Kidney (tissue), 13 donors: ENCODE measurements at regions not wholly inside any gene's neighbourhood (a gene's known extent, or its start where the extent isn't known, plus 50 kb on each side); places are given as distances from the start of the nearest gene placed in this dataset.

Experiments used
- DNase-seq, 5 donors: peaks; one replicate each; pipeline ENCODE4 v3.0.0-alpha.2; 2013 to 2020
- FAIRE-seq: peaks from 2 replicates; lab custom pipeline; 2012; peaks lifted over from hg19 to GRCh38; lab: Jason Lieb, UNC
- H3K27ac ChIP-seq, 2 donors: one replicate each; pipeline ENCODE4 v1.7.0; 2013; ENCODE audit warnings: low read depth in 2 of 2, low read length in 2 of 2, inconsistent platforms in 1 of 2
- H3K27me3 ChIP-seq: one replicate; pipeline ENCODE4 v1.7.1; 2013; ENCODE audit warnings: low read length, inconsistent platforms; ENCODE audit not compliant: control insufficient read depth, insufficient read depth
- H3K36me3 ChIP-seq, 3 donors: one replicate each; pipeline versions ENCODE4 v1.7.0 to v1.7.1; 2013; ENCODE audit warnings: low read length in 3 of 3, control low read depth in 1 of 3, inconsistent platforms in 1 of 3; ENCODE audit not compliant: insufficient read depth in 3 of 3, control insufficient read depth in 2 of 3
- H3K4me1 ChIP-seq, 3 donors: one replicate each; pipeline versions ENCODE4 v1.7.0 to v1.7.1; 2013; ENCODE audit warnings: low read length in 3 of 3, inconsistent platforms in 1 of 3, low read depth in 1 of 3; ENCODE audit not compliant: control insufficient read depth in 2 of 3, insufficient read depth in 2 of 3
- H3K4me3 ChIP-seq, 3 donors: one replicate each; pipeline versions ENCODE4 v1.7.0 to v1.8.1; 2013; ENCODE audit warnings: low read length in 3 of 3, control low read depth in 1 of 3, inconsistent platforms in 1 of 3
- H3K9ac ChIP-seq, 3 donors: one replicate each; pipeline versions ENCODE4 v1.7.0 to v1.7.1; 2013; ENCODE audit warnings: low read length in 3 of 3, control low read depth in 1 of 3, inconsistent platforms in 1 of 3
- H3K9me3 ChIP-seq, 3 donors: one replicate each; pipeline versions ENCODE4 v1.7.0 to v1.7.1; 2013; ENCODE audit warnings: low read length in 3 of 3, control low read depth in 1 of 3, inconsistent platforms in 1 of 3; ENCODE audit not compliant: control insufficient read depth in 2 of 3, insufficient read depth in 1 of 3
- intact Hi-C: fragments of 100-400 bp; cut with DNase I; formaldehyde crosslinking; loops from one replicate; pipeline ENCODE4 v1.11.1; 2022
- TF ChIP-seq, protein P1 (sequence below): IDR thresholded peaks from 3 replicates; pipeline ENCODE4 v1.5.1; 2012; ENCODE audit warnings: mild to moderate bottlenecking, moderate library complexity, borderline replicate concordance; ENCODE audit not compliant: insufficient read depth; ENCODE audit errors: extremely low read depth
- donor health status: control.
- donor health status: control.
- donor health status: control.
- donor health status: control.
- donor health status: control.
- donor health status: DM: yes; HTN: yes; CAD: no.
- donor health status: Normal renal cell carcinoma (clear cell type).

DNA sequence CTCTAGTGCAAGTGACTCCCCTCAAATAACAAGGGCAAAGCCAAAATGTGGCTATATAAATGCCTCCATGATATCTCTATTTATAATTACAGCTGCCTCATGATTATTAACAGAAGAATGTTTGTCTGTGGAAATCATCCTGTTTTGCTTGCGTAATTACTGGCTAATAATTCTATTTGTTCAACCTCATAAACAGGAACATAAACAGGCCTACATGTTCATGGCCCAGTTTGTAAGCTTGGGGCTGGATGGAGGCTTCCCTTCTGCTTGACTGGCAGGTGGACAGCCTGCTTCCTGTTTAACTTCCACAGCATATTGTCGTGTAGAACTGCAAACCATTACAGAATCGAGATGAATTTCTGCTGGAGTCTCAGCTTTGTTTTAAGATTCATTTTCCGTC is 766.0 kb upstream of the MAP3K7 start:
- DNase-seq: peak in 1 of 5 donors; percentile 30
- Histone ChIP-seq H3K27me3 (no peaks in the 10 kb centered on the region), H3K9me3 (no peaks in the 10 kb centered on the region), H3K9ac (no peak overlapping the region), H3K36me3 (no peaks in the 10 kb centered on the region), H3K4me1 (no peaks in the 10 kb centered on the region), H3K4me3 (no peak overlapping the region), H3K27ac (no peak overlapping the region)
- intact Hi-C loops: no loop called here
- TF ChIP-seq, protein P1, sequence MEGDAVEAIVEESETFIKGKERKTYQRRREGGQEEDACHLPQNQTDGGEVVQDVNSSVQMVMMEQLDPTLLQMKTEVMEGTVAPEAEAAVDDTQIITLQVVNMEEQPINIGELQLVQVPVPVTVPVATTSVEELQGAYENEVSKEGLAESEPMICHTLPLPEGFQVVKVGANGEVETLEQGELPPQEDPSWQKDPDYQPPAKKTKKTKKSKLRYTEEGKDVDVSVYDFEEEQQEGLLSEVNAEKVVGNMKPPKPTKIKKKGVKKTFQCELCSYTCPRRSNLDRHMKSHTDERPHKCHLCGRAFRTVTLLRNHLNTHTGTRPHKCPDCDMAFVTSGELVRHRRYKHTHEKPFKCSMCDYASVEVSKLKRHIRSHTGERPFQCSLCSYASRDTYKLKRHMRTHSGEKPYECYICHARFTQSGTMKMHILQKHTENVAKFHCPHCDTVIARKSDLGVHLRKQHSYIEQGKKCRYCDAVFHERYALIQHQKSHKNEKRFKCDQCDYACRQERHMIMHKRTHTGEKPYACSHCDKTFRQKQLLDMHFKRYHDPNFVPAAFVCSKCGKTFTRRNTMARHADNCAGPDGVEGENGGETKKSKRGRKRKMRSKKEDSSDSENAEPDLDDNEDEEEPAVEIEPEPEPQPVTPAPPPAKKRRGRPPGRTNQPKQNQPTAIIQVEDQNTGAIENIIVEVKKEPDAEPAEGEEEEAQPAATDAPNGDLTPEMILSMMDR: no peak
- FAIRE-seq: no peak

DNA sequence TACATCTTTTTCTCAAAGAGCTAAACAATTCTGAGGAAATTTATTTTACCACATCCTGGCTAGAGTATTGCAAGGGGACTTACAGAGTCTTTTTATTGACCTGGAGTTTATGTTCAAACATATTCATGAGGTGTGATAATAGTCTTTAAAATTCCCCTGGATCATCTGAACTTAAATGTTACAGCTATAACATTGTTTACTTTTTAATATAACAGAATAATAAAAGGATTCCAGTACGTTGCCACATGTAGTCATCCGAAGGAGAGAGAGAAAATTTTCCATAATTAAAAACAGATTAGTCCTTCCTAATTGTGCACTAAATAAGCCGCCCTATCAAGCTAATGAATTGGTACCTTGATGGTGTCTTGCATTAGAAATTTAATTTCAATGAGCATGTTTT is 765.4 kb upstream of the MAP3K7 start:
- no peaks in the 10 kb centered on the region for H3K27me3 ChIP-seq
- FAIRE-seq: no peak
- no peak for DNase-seq
- H3K27ac ChIP-seq: no peak overlapping the region
- TF ChIP-seq, protein P1: no peak
- no peak overlapping the region for H3K4me3 ChIP-seq
- no peaks in the 10 kb centered on the region for H3K36me3 ChIP-seq
- no peaks in the 10 kb centered on the region for H3K9me3 ChIP-seq
- H3K9ac ChIP-seq: no peak overlapping the region
- H3K4me1 ChIP-seq: no peaks in the 10 kb centered on the region
- intact Hi-C loops: no loop called here

DNA sequence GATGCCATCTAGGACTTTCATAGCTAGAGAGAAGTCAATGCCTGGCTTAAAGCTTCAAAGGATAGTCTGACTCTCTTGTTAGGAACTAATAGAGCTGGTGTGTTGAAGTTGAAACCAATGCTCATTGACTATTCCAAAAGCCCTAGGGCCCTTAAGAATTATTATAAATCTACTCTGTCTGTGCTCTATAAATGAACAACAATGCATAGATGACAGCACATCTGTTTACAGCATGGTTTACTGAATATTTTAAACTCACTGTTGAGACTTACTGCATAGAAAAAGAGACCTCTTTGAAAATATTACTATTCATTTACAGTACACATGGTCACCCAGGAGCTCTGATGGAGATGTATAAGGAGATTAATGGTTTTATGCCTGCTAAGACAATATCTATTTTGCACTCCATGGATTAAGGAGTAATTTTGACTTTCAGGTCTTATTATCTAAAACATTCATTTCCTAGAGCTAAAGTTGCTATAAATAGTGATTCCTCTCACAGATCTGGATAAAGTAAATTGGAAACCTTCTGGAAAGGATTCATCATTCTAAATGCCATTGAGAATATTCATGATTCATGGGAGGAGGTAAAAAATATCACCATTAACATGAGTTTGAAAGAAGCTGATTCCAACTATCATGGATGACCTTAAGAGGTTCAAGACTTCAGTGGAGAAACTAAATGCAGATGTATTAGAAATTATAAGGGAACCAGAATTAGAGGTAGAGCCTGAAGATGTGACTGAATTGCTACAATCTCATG is 763.5 kb upstream of the MAP3K7 start:
- Histone ChIP-seq H3K9me3 (no peaks in the 10 kb centered on the region), H3K4me3 (no peak overlapping the region), H3K9ac (no peak overlapping the region), H3K36me3 (no peaks in the 10 kb centered on the region), H3K27ac (no peak overlapping the region), H3K4me1 (no peaks in the 10 kb centered on the region), H3K27me3 (no peaks in the 10 kb centered on the region)
- TF ChIP-seq, protein P1: no peak
- FAIRE-seq (no peak), DNase-seq (no peak)
- intact Hi-C loops: no loop called here
